Hepatocyte (in vitro differentiated cells): ENCODE measurements at regions not wholly inside any gene's neighbourhood (a gene's known extent, or its start where the extent isn't known, plus 50 kb on each side); places are given as distances from the start of the nearest gene placed in this dataset. TPM values are rescaled to one million over a fixed set of nuclear protein-coding genes. Genes with fewer than 3 reads are reported as not detected.

Source experiments
- DNase-seq: peaks from one replicate; pipeline ENCODE4 v3.0.0-alpha.2; 2016; ENCODE audit warnings: low spot score
- H2AFZ ChIP-seq: fragments of 200-600 bp; sonication (generic); 2 replicates; pipeline ENCODE4 v1.6.0; 2016; ENCODE audit warnings: antibody characterized with exemption, mild to moderate bottlenecking
- H3K27ac ChIP-seq: fragments of 200-600 bp; sonication (generic); 2 replicates; pipeline ENCODE4 v1.5.1; 2016; ENCODE audit warnings: mild to moderate bottlenecking
- H3K27me3 ChIP-seq: fragments of 200-600 bp; sonication (generic); 2 replicates; pipeline ENCODE4 v1.6.1; 2016
- H3K36me3 ChIP-seq: fragments of 200-600 bp; sonication (generic); replicated peaks from 2 replicates; pipeline ENCODE4 v1.5.1; 2016; ENCODE audit warnings: low read depth; ENCODE audit not compliant: insufficient read depth
- H3K4me1 ChIP-seq: fragments of 200-600 bp; sonication (generic); 2 replicates; pipeline ENCODE4 v1.5.1; 2016; ENCODE audit warnings: mild to moderate bottlenecking, moderate library complexity; ENCODE audit not compliant: insufficient read depth
- H3K4me2 ChIP-seq: fragments of 200-600 bp; sonication (generic); 2 replicates; pipeline ENCODE4 v1.6.0; 2016
- H3K4me3 ChIP-seq: fragments of 200-600 bp; sonication (generic); 2 replicates; pipeline ENCODE4 v1.5.1; 2016; ENCODE audit warnings: mild to moderate bottlenecking
- H3K79me2 ChIP-seq: fragments of 200-600 bp; sonication (generic); 2 replicates; pipeline ENCODE4 v1.6.0; 2017; ENCODE audit warnings: mild to moderate bottlenecking
- H3K9me2 ChIP-seq: fragments of 200-600 bp; sonication (generic); replicated peaks from 2 replicates; pipeline ENCODE4 v1.6.0; 2017; ENCODE audit warnings: mild to moderate bottlenecking; ENCODE audit not compliant: insufficient read depth
- H3K9me3 ChIP-seq: fragments of 200-600 bp; sonication (generic); 2 replicates; pipeline ENCODE4 v1.5.1; 2016; ENCODE audit warnings: low read depth, mild to moderate bottlenecking
- H4K20me1 ChIP-seq: fragments of 200-600 bp; sonication (generic); 2 replicates; pipeline ENCODE4 v1.6.0; 2016; ENCODE audit warnings: mild to moderate bottlenecking; ENCODE audit not compliant: insufficient read depth, poor library complexity, severe bottlenecking
- CTCF ChIP-seq: fragments of 200-600 bp; sonication (generic); IDR thresholded peaks from 2 replicates; pipeline ENCODE4 v1.5.1; 2016; ENCODE audit warnings: antibody characterized with exemption, mild to moderate bottlenecking; ENCODE audit not compliant: poor library complexity
- EZH2 ChIP-seq: fragments of 200-600 bp; sonication (generic); IDR thresholded peaks from 2 replicates; pipeline ENCODE4 v1.6.1; 2016; ENCODE audit warnings: antibody characterized with exemption, mild to moderate bottlenecking, borderline replicate concordance
- EZH2phosphoT487 ChIP-seq: fragments of 200-600 bp; sonication (generic); IDR thresholded peaks from one replicate; pipeline ENCODE4 v1.6.1; 2018; ENCODE audit warnings: antibody characterized with exemption, mild to moderate bottlenecking, low read depth, moderate library complexity; ENCODE audit not compliant: unreplicated experiment, severe bottlenecking
- WGBS: methylation state at CpG from one replicate; pipeline ENCODE4 v1.1.6; 2016; ENCODE audit warnings: low lambda C conversion rate; ENCODE audit errors: missing lambda C conversion rate; 5-methylcytosine and 5-hydroxymethylcytosine counted together
- small RNA-seq: library from RNA; depleted of rRNA; stranded (forward); fragments of <200 nt; gene quantifications from one replicate; pipeline ENCODE3, GENCODE V24; 2014

- no peaks in the 10 kb centered on the region for H3K36me3 ChIP-seq
- WGBS: 70% methylated on average over 9 of the region's 9 CpGs
- no peak overlapping the region for H3K27ac ChIP-seq
- TF ChIP-seq EZH2phosphoT487: no peak
- TF ChIP-seq EZH2: no peak
- TF ChIP-seq CTCF: no peak
- no peaks in the 10 kb centered on the region for H3K9me3 ChIP-seq
- H3K4me1 ChIP-seq: no peaks in the 10 kb centered on the region
- DNase-seq: no peak
- H3K4me3 ChIP-seq: no peak overlapping the region
- no peaks in the 10 kb centered on the region for H3K27me3 ChIP-seq
- H3K4me2 ChIP-seq: no peak overlapping the region
- H2AFZ ChIP-seq: no peak overlapping the region
- no peaks in the 10 kb centered on the region for H3K79me2 ChIP-seq
- no peaks in the 10 kb centered on the region for H4K20me1 ChIP-seq
- H3K9me2 ChIP-seq: no peaks in the 10 kb centered on the region
These were observed 62.5 kb upstream of the FAR2 start for GRCh38 chr12:29086325-29087271.

GRCh38 chr12:29088611-29089219 lies 60.4 kb upstream of the FAR2 start:
- Histone ChIP-seq H3K4me2 (no peak overlapping the region), H3K27me3 (no peaks in the 10 kb centered on the region), H3K9me3 (no peaks in the 10 kb centered on the region), H3K9me2 (no peaks in the 10 kb centered on the region), H2AFZ (no peak overlapping the region), H3K4me3 (no peak overlapping the region), H3K27ac (no peak overlapping the region), H3K4me1 (no peaks in the 10 kb centered on the region), H3K36me3 (no peaks in the 10 kb centered on the region), H4K20me1 (no peaks in the 10 kb centered on the region), H3K79me2 (no peaks in the 10 kb centered on the region)
- no peak for DNase-seq
- no peak for TF ChIP-seq EZH2
- peak; percentile 39 for TF ChIP-seq CTCF

Small RNA genes in the stretch of these regions (small RNA-seq; reads per million reads assigned to genes)
- not detected for gene AC024255.1
